ENCODE measurements at regions not wholly inside any gene's neighbourhood (a gene's known extent, or its start where the extent isn't known, plus 50 kb on each side); places are given as distances from the start of the nearest gene placed in this dataset.

- no peak for DNase-seq
Observed at GRCh38 chr18:56545464-56545863, 92.9 kb downstream of the TXNL1 start.

GRCh38 chr18:56542476-56542875 is 95.9 kb downstream of the TXNL1 start:
- DNase-seq: no peak

GRCh38 chr18:56541793-56542192 is 96.6 kb downstream of the TXNL1 start:
- DNase-seq: no peak

- no peak for DNase-seq
Observed at GRCh38 chr18:56541340-56541739, 97.1 kb downstream of the TXNL1 start.

GRCh38 chr18:56538746-56539145 is 99.6 kb downstream of the TXNL1 start:
- no peak for DNase-seq

GRCh38 chr18:56532176-56532840 is 106.1 kb downstream of the TXNL1 start:
- DNase-seq: no peak

GRCh38 chr18:56522816-56523215 is 115.6 kb downstream of the TXNL1 start:
- no peak for DNase-seq

GRCh38 chr18:56521263-56521662 is 117.1 kb downstream of the TXNL1 start:
- no peak for DNase-seq

GRCh38 chr18:56517761-56518160 is 120.6 kb downstream of the TXNL1 start:
- DNase-seq: no peak

GRCh38 chr18:56517196-56517595 is 121.2 kb downstream of the TXNL1 start:
- no peak for DNase-seq

GRCh38 chr18:56516789-56517188 is 121.6 kb downstream of the TXNL1 start:
- no peak for DNase-seq

- DNase-seq: no peak
Observed at GRCh38 chr18:56515522-56515921, 122.9 kb downstream of the TXNL1 start.

GRCh38 chr18:56511996-56512395 is 126.4 kb downstream of the TXNL1 start:
- DNase-seq: no peak

- DNase-seq: no peak
Observed at GRCh38 chr18:56510108-56510507, 128.3 kb downstream of the TXNL1 start.

- DNase-seq: no peak
Observed at GRCh38 chr18:56509656-56510055, 128.7 kb downstream of the TXNL1 start.

- DNase-seq: no peak
Observed at GRCh38 chr18:56508370-56509036, 129.9 kb downstream of the TXNL1 start.

- no peak for DNase-seq
Observed at GRCh38 chr18:56505971-56506370, 132.4 kb downstream of the TXNL1 start.

- no peak for DNase-seq
Observed at GRCh38 chr18:56505293-56505692, 133.1 kb downstream of the TXNL1 start.

GRCh38 chr18:56501896-56502295 is 136.5 kb downstream of the TXNL1 start:
- DNase-seq: no peak

- no peak for DNase-seq
Observed at GRCh38 chr18:56495884-56496283, 142.5 kb downstream of the TXNL1 start.

- no peak for DNase-seq
Observed at GRCh38 chr18:56493531-56493930, 144.9 kb downstream of the TXNL1 start.

GRCh38 chr18:56492136-56492535 is 146.3 kb downstream of the TXNL1 start:
- DNase-seq: no peak

GRCh38 chr18:56490942-56491341 is 147.4 kb downstream of the TXNL1 start:
- DNase-seq: no peak

- no peak for DNase-seq
Observed at GRCh38 chr18:56489893-56490292, 148.5 kb downstream of the TXNL1 start.

GRCh38 chr18:56488739-56489138 is 149.7 kb downstream of the TXNL1 start:
- no peak for DNase-seq
